ENCODE measurements at regions not wholly inside any gene's neighbourhood (a gene's known extent, or its start where the extent isn't known, plus 50 kb on each side); places are given as distances from the start of the nearest gene placed in this dataset.

DNA sequence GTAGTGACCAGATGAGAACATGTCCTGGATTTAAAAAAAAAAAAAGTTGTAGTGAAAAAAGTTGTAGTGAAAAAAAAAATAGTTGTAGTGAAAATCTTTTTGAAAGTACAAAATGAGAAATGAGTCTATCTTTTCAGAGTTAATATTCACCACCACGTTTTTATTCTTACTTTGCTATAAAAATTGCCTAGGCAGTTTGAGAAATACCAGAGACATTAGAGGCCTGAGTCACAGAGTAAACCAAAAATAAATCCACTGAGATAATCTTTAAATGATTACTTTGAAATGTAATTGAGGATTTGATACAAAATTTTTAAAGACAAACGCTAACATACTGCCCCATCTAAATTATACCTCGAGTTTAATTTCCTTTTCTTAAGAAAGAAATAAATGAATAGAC, 101.2 kb upstream of the TIAM2 start:
- TF ChIP-seq, protein P1, sequence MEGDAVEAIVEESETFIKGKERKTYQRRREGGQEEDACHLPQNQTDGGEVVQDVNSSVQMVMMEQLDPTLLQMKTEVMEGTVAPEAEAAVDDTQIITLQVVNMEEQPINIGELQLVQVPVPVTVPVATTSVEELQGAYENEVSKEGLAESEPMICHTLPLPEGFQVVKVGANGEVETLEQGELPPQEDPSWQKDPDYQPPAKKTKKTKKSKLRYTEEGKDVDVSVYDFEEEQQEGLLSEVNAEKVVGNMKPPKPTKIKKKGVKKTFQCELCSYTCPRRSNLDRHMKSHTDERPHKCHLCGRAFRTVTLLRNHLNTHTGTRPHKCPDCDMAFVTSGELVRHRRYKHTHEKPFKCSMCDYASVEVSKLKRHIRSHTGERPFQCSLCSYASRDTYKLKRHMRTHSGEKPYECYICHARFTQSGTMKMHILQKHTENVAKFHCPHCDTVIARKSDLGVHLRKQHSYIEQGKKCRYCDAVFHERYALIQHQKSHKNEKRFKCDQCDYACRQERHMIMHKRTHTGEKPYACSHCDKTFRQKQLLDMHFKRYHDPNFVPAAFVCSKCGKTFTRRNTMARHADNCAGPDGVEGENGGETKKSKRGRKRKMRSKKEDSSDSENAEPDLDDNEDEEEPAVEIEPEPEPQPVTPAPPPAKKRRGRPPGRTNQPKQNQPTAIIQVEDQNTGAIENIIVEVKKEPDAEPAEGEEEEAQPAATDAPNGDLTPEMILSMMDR (IDR thresholded peaks at IDR 0.05; ENCODE audit: extremely low read depth, missing control alignments) = no peak
- no peak for DNase-seq (ENCODE audit: low spot score)

DNA sequence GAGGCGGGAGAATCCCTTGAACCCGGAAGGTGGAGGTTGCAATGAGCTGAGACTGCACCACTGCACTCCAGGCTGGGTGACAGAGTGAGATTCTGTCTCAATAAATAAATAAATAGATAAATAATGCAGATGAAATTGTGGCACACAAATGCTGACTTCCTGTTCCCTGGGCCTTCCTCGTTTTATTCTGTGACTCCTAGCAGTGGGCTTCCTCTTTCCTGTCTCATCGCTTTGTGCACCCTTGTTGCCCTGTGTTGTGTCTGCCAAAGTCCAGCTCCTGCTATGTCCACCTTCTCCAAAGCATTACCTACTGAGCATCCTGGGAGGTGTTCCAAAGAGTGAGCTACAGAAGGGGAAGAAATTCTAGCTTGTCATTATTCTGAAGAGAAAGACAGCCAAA, 100.2 kb upstream of the TIAM2 start:
- TF ChIP-seq, protein P1 (IDR thresholded peaks at IDR 0.05; ENCODE audit: extremely low read depth, missing control alignments) = no peak
- no peak for DNase-seq (ENCODE audit: low spot score)

DNA sequence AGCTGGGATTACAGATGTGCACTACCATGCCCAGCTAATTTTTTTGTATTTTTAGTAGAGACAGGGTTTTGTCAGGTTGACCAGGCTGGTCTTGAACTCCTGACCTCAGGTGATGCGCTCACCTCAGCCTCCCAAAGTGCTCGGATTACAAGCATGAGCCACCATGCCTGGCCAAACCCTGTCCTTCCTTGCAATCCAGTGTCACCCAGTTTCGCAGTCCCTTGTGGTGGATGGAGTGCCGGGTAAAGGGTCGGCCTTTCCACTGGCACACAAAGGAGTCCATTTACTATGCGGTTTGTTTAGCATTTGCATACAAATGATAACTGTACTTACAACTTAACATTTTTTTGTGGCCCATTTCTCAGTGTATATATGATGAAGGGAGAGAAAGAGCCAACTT, 99.3 kb upstream of the TIAM2 start:
- DNase-seq (ENCODE audit: low spot score) = no peak
- TF ChIP-seq, protein P1 (IDR thresholded peaks at IDR 0.05; ENCODE audit: extremely low read depth, missing control alignments) = no peak

DNA sequence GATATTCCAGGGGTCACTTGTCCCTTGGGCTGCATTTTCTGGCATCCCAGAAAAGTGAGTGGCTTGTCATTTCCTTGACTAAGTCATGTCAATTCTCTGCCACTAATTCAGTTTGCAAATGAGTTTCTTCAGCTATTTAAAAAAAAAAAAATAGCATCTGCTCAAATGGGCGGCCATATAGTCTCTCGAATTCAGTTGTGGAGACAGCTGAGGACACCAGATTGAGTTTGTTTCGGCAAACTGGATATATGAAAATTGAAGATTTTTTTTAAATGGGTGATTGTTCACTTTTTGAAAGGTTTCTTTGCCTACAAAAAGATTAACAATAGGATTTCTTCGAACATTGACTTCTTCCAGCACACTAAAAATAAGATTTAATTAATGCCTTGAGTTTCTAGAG, 96.3 kb upstream of the TIAM2 start:
- DNase-seq (ENCODE audit: low spot score) = no peak
- TF ChIP-seq, protein P1 (IDR thresholded peaks at IDR 0.05; ENCODE audit: extremely low read depth, missing control alignments) = no peak

DNA sequence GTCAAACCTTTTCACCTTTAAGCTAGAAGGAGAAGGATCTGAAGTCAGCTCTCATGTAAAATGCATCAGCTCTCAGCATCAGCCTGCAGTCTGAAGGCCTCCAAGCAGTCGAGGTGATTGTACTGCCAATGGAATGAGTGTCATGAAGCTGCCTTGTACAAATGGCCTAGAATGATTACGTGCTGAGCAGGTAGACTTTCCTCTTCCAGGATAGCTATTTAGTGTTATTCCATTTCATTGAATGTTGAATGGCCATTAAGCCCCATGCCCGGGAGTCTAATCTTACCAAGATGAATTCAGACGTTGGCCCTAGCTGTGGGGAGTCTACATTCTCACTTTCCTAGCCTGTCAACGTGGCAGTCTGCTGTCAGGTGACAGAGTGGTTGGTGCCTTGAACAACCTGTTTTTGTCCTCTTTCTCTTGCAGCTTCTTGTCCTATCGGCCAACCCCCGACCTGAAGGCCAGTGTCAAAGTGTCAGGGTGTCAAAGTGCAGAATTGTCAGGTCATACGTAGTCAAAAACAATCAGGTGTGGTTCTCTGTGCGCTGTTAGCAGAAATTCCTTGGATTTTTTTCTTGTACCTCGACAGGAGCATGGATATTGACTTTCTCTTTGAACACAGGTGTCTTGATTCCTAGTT, 95.2 kb upstream of the TIAM2 start:
- no peak for DNase-seq (ENCODE audit: low spot score)
- TF ChIP-seq, protein P1 (IDR thresholded peaks at IDR 0.05; ENCODE audit: extremely low read depth, missing control alignments) = no peak

DNA sequence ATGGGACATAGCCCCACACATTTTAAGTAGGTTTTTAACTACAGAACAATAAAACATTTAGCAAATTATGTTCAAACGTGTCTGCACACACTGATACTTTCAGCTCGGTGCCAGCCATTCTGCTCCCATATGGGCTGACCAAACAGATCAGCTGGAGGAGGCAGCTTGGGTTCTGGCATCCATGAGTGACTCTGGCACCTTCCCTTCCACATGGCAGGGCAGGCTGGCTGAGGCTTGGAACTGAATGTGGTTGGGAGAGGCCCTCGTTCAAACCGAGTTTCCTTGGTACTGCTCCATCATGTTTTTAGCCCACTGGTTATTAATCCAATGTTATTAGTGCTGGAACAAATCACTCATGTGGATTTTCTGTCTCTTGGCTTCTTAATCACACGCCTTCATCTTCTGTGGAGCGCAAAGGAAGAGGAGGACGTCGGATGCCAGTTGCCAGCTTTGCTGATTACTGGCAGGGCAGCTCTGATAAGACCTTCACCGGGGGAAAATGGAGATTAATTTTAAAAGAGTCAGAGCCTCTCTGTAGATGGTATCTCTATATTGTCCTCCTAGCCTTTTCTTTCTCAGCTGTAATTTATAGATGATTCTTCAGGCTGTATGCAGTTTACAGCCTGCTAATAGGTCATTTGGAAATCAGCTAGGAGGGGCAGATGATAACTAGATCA, 93.1 kb upstream of the TIAM2 start:
- TF ChIP-seq, protein P1 (IDR thresholded peaks at IDR 0.05; ENCODE audit: extremely low read depth, missing control alignments) = no peak
- DNase-seq (ENCODE audit: low spot score) = no peak

DNA sequence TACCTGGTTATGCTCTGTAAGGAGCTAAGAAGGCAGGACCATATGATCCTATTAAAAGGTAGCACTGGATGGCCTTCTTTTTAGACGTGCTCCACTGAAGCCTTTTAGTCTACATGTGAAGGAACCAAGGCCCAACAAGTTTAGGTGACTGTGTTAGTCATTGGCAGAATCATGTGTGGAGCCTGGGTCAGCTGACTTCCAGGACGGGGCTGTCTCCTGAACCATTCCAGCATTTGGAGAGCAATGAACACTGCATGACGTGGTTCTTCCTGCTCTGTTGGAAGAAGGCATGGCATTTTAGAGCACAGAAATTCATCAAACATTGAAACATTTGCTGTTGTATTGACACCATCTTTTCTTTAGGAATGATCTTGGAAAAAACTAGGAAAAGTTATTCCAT, 87.8 kb upstream of the TIAM2 start:
- no peak for DNase-seq (ENCODE audit: low spot score)
- TF ChIP-seq, protein P1 (IDR thresholded peaks at IDR 0.05; ENCODE audit: extremely low read depth, missing control alignments) = no peak

Measured in GM20000 (cell line).